NCI-H526 treated with DMSO at 0.1 percent for 48 hours (cell line): ENCODE measurements at regions not wholly inside any gene's neighbourhood (a gene's known extent, or its start where the extent isn't known, plus 50 kb on each side); places are given as distances from the start of the nearest gene placed in this dataset.

Experiments used
- DNase-seq: peaks from one replicate; lab custom pipeline; 2025; lab: John Stamatoyannopoulos, UW

GRCh38 chr2:198411936-198412335 lies 607.5 kb downstream of the PLCL1 start:
- no peak for DNase-seq

GRCh38 chr2:198408171-198408570 lies 603.8 kb downstream of the PLCL1 start:
- no peak for DNase-seq

GRCh38 chr2:198405311-198405710 lies 600.9 kb downstream of the PLCL1 start:
- DNase-seq: no peak

GRCh38 chr2:198401644-198402043 lies 597.3 kb downstream of the PLCL1 start:
- DNase-seq: no peak

- no peak for DNase-seq
Observed at GRCh38 chr2:198400999-198401398, 596.6 kb downstream of the PLCL1 start.

- no peak for DNase-seq
Observed at GRCh38 chr2:198394208-198394607, 589.8 kb downstream of the PLCL1 start.

- peak; percentile 97 for DNase-seq
Observed at GRCh38 chr2:198390670-198391069, 586.3 kb downstream of the PLCL1 start.

GRCh38 chr2:198387677-198388076 lies 583.3 kb downstream of the PLCL1 start:
- no peak for DNase-seq

- no peak for DNase-seq
Observed at GRCh38 chr2:198385856-198386255, 581.5 kb downstream of the PLCL1 start.

GRCh38 chr2:198385326-198385725 lies 580.9 kb downstream of the PLCL1 start:
- DNase-seq: no peak

- DNase-seq: no peak
Observed at GRCh38 chr2:198383392-198383791, 579.0 kb downstream of the PLCL1 start.

- no peak for DNase-seq
Observed at GRCh38 chr2:198382811-198383210, 578.4 kb downstream of the PLCL1 start.

- DNase-seq: no peak
Observed at GRCh38 chr2:198376677-198377076, 572.3 kb downstream of the PLCL1 start.

- DNase-seq: peak; percentile 92
Observed at GRCh38 chr2:198375083-198375410, 570.7 kb downstream of the PLCL1 start.

GRCh38 chr2:198374375-198375082 lies 570.1 kb downstream of the PLCL1 start:
- DNase-seq: peak; percentile 92

GRCh38 chr2:198371921-198372543 lies 567.6 kb downstream of the PLCL1 start:
- DNase-seq: peak; percentile 37

- no peak for DNase-seq
Observed at GRCh38 chr2:198371329-198371728, 566.9 kb downstream of the PLCL1 start.

GRCh38 chr2:198368089-198368488 lies 563.7 kb downstream of the PLCL1 start:
- DNase-seq: no peak

- DNase-seq: no peak
Observed at GRCh38 chr2:198362740-198363139, 558.3 kb downstream of the PLCL1 start.

GRCh38 chr2:198359308-198359707 lies 554.9 kb downstream of the PLCL1 start:
- DNase-seq: no peak

GRCh38 chr2:198356157-198356556 lies 551.8 kb downstream of the PLCL1 start:
- DNase-seq: no peak

- DNase-seq: no peak
Observed at GRCh38 chr2:198351647-198352046, 547.3 kb downstream of the PLCL1 start.

GRCh38 chr2:198347946-198348345 lies 543.6 kb downstream of the PLCL1 start:
- DNase-seq: no peak

- DNase-seq: no peak
Observed at GRCh38 chr2:198347349-198347748, 543.0 kb downstream of the PLCL1 start.
